Subcutaneous abdominal adipose tissue (tissue), 5 donors: ENCODE measurements at regions not wholly inside any gene's neighbourhood (a gene's known extent, or its start where the extent isn't known, plus 50 kb on each side); places are given as distances from the start of the nearest gene placed in this dataset.
"Not testable (repeated sequence)": the region's sequence is repeated elsewhere in the genome, so short reads cannot be mapped to it uniquely, and the experiment has no call there.

Experiments used
- H3K27ac ChIP-seq: one replicate; pipeline ENCODE4 v1.7.0; 2013; ENCODE audit warnings: low read depth, mild to moderate bottlenecking, inconsistent platforms, low read length, moderate library complexity
- H3K27me3 ChIP-seq, 5 donors: one replicate each; pipeline ENCODE4 v1.7.0; 2013; ENCODE audit warnings: low read length in 5 of 5, inconsistent platforms in 1 of 5; ENCODE audit not compliant: control insufficient read depth in 5 of 5, insufficient read depth in 4 of 5
- H3K36me3 ChIP-seq, 5 donors: one replicate each; pipeline ENCODE4 v1.7.0; 2013; ENCODE audit warnings: low read length in 5 of 5; ENCODE audit not compliant: control insufficient read depth in 5 of 5, insufficient read depth in 5 of 5
- H3K4me1 ChIP-seq, 5 donors: one replicate each; pipeline ENCODE4 v1.7.0; 2013; ENCODE audit warnings: low read length in 5 of 5, mild to moderate bottlenecking in 3 of 5, moderate library complexity in 1 of 5; ENCODE audit not compliant: control insufficient read depth in 5 of 5, insufficient read depth in 5 of 5
- H3K4me3 ChIP-seq, 5 donors: one replicate each; pipeline ENCODE4 v1.7.0; 2013; ENCODE audit warnings: low read length in 5 of 5, low read depth in 1 of 5
- H3K9ac ChIP-seq, 5 donors: one replicate each; pipeline ENCODE4 v1.7.0; 2013; ENCODE audit warnings: low read length in 5 of 5, mild to moderate bottlenecking in 4 of 5, moderate library complexity in 3 of 5
- H3K9me3 ChIP-seq, 5 donors: one replicate each; pipeline ENCODE4 v1.7.0; 2013; ENCODE audit warnings: low read length in 5 of 5; ENCODE audit not compliant: control insufficient read depth in 5 of 5
- donor health status: healthy.
- donor health status: healthy.
- donor health status: healthy.
- donor health status: healthy.
- donor health status: healthy.

DNA sequence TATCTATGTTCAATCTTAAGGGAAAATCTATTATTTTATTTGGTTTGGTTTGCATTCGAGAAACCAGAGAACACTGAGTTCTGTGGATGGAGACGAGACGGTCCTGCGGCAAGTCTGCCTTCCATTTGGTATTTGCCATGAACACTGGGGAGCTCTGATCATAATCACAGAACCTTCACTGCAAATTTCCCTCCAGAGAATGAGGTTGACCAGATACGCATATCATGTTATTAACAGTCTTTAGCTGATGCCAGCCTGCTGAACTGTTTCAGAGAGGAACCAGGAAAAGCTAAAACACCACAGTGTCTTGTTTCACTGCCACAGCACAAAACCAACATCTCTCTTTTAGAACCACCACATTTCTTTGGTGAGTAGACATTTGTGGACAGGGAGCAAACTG, 269.4 kb upstream of the AGAP1 start:
- H3K4me3 ChIP-seq, result no peak overlapping the region
- H3K4me1 ChIP-seq, result no peaks in the 10 kb centered on the region
- no peaks in the 10 kb centered on the region for H3K9me3 ChIP-seq
- peaks cover 0 to 7% (median 0%) of the 10 kb centered on the region in 5 donors for H3K27me3 ChIP-seq
- H3K27ac ChIP-seq, result no peak overlapping the region
- H3K9ac ChIP-seq, result no peak overlapping the region
- no peaks in the 10 kb centered on the region for H3K36me3 ChIP-seq

DNA sequence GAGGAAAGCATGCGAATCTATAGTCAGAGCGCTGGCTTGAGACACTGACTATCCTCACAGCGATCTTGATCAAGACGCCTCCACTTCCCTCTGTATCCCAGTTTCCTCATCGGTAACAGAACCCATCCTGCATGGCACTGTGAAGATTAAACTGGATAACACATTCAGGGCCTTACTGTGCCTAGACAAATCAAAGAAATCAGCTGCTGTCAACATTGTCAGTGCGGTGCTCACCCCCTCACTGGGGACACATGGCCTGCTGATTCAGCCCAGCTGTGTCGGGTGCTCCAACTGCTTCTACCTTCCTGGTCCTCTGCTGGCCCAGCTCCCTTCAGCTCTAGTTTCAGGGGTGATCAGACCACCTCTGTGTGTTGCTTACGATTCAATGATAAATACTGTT, 268.6 kb upstream of the AGAP1 start:
- H3K27me3 ChIP-seq, result peaks cover 0 to 7% (median 0%) of the 10 kb centered on the region in 5 donors
- H3K9ac ChIP-seq, result no peak overlapping the region
- H3K9me3 ChIP-seq, result no peaks in the 10 kb centered on the region
- H3K4me3 ChIP-seq, result no peak overlapping the region
- H3K27ac ChIP-seq, result no peak overlapping the region
- no peaks in the 10 kb centered on the region for H3K4me1 ChIP-seq
- no peaks in the 10 kb centered on the region for H3K36me3 ChIP-seq

DNA sequence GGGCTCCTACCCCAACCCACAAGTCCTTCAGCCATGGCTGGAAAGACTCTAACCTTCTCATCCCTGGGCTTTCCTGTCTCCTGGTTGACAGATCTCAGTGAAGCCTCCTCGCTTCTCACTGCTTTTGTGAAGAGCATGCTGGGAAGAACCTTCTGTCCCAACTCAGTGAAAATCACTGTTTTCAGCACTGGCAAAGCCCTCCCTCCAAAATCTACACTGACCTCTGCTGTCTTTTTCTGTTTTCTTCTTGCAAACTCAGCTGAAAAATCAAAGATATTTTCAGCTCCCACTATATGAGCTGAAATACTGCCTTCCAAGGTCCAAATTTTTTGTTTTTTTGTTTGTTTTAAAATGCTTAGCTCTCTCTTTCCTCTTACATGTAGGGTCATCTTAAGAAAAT, 266.3 kb upstream of the AGAP1 start:
- Histone ChIP-seq H3K36me3 (no peaks in the 10 kb centered on the region), H3K27ac (no peak overlapping the region), H3K4me1 (peaks cover 0 to 9% (median 8%) of the 10 kb centered on the region in 5 donors), H3K9ac (no peak overlapping the region), H3K9me3 (no peaks in the 10 kb centered on the region), H3K4me3 (no peak overlapping the region), H3K27me3 (peaks cover 0 to 10% (median 0%) of the 10 kb centered on the region in 5 donors)

DNA sequence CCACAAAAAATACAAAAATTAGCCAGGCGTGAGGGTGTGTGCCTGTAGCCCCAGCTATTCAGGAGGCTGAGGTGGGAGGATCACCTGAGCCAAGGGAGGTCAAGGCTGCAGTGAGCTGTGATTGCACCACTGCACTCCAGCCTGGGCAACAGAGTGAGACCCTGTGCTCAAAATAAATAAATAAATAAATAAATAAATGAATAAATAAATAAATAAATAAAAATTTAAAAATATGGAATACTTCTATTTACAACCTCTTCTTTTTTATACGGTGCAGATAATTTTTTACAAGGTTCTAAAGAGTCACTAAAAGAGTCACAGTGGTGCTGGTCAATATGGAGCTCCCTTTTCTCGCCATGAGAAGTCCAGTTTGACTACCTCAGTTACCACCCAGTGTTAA, 265.4 kb upstream of the AGAP1 start:
- not testable (repeated sequence) for H3K9ac ChIP-seq, H3K9me3 ChIP-seq, H3K4me3 ChIP-seq, H3K4me1 ChIP-seq, H3K27ac ChIP-seq, H3K36me3 ChIP-seq
- peaks cover 0 to 10% (median 0%) of the 10 kb centered on the region in 5 donors for H3K27me3 ChIP-seq

DNA sequence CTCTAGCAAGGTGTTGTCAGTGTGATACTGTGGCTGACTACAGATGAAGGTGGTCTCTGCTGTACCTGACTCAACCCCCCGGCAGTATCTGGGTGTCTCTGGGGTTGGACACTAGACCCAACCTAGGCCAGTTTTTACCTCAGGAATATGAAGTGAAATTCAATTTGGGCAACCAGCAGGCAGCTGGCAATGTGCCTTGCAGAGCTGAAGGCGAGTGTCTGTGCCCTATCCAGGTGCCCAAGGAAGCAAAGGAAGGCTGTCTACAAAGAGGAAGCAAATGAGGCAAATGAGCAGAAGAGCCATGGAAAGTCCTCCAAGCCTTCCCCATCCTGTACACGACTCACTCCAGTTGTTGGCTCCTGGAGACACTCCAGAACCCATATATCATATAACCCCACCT, 264.6 kb upstream of the AGAP1 start:
- peaks cover 0 to 10% (median 0%) of the 10 kb centered on the region in 5 donors for H3K27me3 ChIP-seq
- peaks cover 0 to 9% (median 8%) of the 10 kb centered on the region in 5 donors for H3K4me1 ChIP-seq
- H3K9me3 ChIP-seq, result no peaks in the 10 kb centered on the region
- no peak overlapping the region for H3K9ac ChIP-seq
- H3K27ac ChIP-seq, result no peak overlapping the region
- H3K4me3 ChIP-seq, result no peak overlapping the region
- H3K36me3 ChIP-seq, result no peaks in the 10 kb centered on the region

DNA sequence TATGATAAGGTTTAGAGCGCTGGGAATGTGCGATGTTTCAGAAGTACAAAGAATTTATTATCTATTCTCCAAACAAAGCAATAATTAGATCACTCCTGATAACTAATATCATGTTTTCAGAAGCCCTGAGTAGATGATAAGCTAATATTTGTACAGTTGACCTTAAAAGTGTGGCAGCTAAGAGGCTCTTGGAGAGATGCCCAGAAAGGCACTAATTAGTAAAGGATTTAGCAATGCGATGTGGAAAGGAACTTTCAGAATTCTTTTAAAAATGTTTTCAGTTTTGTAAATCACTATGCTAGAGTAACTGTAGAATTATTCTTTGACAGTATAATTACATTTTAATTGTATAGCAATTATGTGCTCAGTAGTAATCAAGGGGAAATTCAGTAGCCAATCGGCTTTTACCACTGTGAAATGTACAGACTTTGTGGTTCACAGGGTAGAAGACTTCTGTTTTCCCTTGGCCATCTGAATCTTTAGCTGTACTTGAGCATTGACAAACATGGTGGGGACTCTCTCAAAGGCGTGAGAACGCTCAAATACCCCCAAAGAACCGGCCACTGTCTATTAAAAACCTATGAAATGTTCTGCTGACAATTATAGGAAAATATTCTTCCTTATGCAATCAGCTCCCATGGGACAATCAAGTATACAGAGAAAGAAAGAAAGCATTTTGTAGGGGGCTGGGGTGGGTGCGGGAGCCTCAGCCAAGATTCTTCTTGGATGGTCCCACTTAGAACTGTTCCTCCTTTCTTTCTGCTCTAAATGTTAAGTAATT, 262.8 kb upstream of the AGAP1 start:
- Histone ChIP-seq H3K9ac (no peak overlapping the region), H3K4me1 (peaks cover 0 to 10% (median 8%) of the 10 kb centered on the region in 5 donors), H3K9me3 (no peaks in the 10 kb centered on the region), H3K36me3 (no peaks in the 10 kb centered on the region), H3K4me3 (no peak overlapping the region), H3K27me3 (peaks cover 0 to 10% (median 0%) of the 10 kb centered on the region in 5 donors), H3K27ac (no peak overlapping the region)

DNA sequence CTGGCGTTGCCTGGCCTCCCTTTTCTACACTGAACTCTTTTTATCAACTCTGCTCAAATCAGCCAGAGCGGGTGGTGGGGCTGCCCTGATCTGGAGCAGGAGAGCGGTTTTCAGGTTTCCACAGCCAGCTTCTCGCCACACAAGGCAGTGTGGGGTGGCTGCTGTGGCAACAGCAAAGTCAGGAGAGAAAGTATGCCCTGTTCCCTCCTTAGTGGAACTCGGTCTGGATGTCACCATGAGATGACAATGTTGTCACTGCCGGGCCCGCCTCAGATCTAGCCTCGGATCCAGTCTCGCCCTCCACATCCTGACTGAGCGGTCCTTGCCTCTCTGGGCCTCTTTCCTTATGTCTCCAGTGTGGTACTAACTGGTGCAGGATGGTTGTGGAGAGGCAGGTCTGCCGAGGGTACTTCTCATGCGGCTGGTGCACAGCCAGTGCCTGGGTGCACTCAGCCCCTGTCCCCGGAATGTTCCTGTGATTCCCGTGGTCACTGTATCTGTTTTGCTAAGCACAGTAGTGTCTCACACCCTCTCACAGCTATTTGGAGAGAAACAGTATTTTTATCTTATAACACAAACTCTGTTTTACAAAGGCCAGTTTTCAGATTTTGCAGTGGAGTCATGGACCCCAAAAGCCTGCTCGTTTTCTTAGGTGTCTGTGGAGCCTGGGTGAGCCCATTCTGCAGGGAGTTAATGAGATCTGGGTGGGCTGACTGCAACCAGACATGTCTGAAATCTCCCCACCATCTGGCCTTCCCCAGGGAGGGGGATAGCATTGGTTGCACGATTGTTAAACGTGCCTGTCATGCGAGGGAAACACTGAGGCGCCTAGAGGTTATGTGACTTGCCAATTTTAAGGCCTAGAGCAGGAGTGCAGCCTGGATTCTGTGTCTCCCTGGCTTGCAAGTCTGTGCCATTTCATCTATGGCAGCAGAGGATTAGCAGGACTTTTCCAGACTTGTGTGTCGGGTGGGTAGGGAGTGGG, 261.1 kb upstream of the AGAP1 start:
- H3K9ac ChIP-seq, result no peak overlapping the region
- H3K27me3 ChIP-seq, result peaks cover 0 to 10% (median 0%) of the 10 kb centered on the region in 5 donors
- H3K36me3 ChIP-seq, result no peaks in the 10 kb centered on the region
- H3K9me3 ChIP-seq, result no peaks in the 10 kb centered on the region
- H3K4me1 ChIP-seq, result peaks cover 0 to 10% (median 8%) of the 10 kb centered on the region in 5 donors
- H3K4me3 ChIP-seq, result no peak overlapping the region
- no peak overlapping the region for H3K27ac ChIP-seq

DNA sequence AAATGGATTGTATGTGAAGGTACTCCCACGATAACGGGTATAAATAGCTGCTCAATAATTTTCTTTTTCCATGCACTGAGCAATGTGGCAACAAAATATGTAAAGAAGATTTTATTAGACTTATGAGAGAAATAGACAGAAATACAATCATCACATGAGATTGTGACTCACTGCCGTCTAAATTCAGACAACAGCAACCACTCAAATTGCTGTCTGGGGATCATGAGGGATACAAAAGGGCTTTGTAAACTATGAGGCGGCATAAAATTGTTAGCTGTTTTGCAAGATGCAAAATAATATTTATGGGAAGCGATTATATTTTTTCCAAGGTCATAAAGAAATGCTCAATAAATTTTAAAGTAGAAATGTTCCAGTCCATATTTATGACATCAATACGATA, 259.1 kb upstream of the AGAP1 start:
- Histone ChIP-seq H3K27ac (no peak overlapping the region), H3K4me1 (peaks cover 2 to 17% (median 13%) of the 10 kb centered on the region in 5 donors), H3K9me3 (no peaks in the 10 kb centered on the region)

DNA sequence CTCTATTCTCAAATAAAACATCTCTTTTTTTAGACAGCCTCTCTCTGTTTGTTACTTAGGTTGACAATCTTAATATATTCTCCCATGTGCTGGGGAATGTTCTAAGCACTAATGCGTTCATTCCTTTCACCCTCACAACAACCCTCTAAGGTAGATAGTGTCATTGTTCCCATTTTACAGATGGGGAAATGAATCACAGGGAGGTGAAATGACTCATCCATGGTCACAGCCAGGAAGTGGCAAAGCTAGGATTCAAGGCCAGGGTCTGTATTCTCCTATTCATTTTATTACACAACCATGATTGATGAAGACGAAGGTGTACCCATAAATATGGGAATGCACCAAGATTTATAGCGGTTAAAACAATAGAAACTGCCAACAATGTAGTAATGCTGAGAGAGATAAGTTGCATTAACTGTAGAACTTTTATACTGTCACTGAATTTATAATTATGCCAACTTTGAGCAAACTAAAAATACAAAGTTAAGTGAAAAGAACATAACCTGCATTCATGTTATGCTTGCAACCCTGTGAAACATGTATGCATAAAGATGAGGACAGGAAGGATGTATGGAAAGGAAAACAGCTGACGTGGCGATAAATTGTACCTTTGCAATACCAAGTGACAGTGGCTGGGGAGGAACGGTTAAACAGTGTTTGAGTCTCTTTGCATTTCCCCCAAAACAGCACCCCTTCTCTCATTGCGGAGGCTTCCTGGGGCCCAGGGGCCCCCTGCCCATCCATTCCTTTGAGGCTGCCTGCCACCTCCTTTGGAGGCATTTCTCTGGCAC, 257.7 kb upstream of the AGAP1 start:
- Histone ChIP-seq H3K9me3 (no peaks in the 10 kb centered on the region), H3K4me3 (no peak overlapping the region), H3K9ac (no peak overlapping the region), H3K4me1 (peaks cover 2 to 13% (median 7%) of the 10 kb centered on the region in 5 donors), H3K27ac (no peak overlapping the region), H3K36me3 (no peaks in the 10 kb centered on the region), H3K27me3 (peaks cover 0 to 6% (median 0%) of the 10 kb centered on the region in 5 donors)

More for the DNA sequence above, 259.1 kb upstream of the AGAP1 start:
- H3K9ac ChIP-seq, result no peak overlapping the region
- no peaks in the 10 kb centered on the region for H3K36me3 ChIP-seq
- no peak overlapping the region for H3K4me3 ChIP-seq
- peaks cover 0 to 5% (median 0%) of the 10 kb centered on the region in 5 donors for H3K27me3 ChIP-seq
